ENCODE measurements at regions not wholly inside any gene's neighbourhood (a gene's known extent, or its start where the extent isn't known, plus 50 kb on each side); places are given as distances from the start of the nearest gene placed in this dataset.

DNA sequence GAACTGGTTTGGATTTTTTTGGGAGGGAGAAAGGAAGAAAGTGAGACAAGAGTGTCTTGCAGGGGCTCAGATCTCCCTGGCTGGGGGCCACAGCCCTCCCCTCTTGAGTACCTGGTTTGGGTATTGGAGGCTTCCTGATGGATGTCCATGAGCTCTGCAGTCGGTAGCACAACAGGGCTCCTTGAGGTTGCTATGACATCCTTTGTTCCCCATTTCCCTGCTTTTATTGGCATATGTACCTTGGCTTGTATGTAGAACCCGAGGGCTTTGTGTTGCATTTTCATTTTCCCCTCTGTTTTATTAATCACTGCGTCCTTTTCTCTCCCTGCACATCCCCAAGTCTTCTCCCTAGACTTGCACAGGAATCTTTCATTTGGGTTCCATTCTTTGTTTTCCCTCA is 355.5 kb upstream of the TSHZ2 start (continued):
- TF ChIP-seq, protein P1, sequence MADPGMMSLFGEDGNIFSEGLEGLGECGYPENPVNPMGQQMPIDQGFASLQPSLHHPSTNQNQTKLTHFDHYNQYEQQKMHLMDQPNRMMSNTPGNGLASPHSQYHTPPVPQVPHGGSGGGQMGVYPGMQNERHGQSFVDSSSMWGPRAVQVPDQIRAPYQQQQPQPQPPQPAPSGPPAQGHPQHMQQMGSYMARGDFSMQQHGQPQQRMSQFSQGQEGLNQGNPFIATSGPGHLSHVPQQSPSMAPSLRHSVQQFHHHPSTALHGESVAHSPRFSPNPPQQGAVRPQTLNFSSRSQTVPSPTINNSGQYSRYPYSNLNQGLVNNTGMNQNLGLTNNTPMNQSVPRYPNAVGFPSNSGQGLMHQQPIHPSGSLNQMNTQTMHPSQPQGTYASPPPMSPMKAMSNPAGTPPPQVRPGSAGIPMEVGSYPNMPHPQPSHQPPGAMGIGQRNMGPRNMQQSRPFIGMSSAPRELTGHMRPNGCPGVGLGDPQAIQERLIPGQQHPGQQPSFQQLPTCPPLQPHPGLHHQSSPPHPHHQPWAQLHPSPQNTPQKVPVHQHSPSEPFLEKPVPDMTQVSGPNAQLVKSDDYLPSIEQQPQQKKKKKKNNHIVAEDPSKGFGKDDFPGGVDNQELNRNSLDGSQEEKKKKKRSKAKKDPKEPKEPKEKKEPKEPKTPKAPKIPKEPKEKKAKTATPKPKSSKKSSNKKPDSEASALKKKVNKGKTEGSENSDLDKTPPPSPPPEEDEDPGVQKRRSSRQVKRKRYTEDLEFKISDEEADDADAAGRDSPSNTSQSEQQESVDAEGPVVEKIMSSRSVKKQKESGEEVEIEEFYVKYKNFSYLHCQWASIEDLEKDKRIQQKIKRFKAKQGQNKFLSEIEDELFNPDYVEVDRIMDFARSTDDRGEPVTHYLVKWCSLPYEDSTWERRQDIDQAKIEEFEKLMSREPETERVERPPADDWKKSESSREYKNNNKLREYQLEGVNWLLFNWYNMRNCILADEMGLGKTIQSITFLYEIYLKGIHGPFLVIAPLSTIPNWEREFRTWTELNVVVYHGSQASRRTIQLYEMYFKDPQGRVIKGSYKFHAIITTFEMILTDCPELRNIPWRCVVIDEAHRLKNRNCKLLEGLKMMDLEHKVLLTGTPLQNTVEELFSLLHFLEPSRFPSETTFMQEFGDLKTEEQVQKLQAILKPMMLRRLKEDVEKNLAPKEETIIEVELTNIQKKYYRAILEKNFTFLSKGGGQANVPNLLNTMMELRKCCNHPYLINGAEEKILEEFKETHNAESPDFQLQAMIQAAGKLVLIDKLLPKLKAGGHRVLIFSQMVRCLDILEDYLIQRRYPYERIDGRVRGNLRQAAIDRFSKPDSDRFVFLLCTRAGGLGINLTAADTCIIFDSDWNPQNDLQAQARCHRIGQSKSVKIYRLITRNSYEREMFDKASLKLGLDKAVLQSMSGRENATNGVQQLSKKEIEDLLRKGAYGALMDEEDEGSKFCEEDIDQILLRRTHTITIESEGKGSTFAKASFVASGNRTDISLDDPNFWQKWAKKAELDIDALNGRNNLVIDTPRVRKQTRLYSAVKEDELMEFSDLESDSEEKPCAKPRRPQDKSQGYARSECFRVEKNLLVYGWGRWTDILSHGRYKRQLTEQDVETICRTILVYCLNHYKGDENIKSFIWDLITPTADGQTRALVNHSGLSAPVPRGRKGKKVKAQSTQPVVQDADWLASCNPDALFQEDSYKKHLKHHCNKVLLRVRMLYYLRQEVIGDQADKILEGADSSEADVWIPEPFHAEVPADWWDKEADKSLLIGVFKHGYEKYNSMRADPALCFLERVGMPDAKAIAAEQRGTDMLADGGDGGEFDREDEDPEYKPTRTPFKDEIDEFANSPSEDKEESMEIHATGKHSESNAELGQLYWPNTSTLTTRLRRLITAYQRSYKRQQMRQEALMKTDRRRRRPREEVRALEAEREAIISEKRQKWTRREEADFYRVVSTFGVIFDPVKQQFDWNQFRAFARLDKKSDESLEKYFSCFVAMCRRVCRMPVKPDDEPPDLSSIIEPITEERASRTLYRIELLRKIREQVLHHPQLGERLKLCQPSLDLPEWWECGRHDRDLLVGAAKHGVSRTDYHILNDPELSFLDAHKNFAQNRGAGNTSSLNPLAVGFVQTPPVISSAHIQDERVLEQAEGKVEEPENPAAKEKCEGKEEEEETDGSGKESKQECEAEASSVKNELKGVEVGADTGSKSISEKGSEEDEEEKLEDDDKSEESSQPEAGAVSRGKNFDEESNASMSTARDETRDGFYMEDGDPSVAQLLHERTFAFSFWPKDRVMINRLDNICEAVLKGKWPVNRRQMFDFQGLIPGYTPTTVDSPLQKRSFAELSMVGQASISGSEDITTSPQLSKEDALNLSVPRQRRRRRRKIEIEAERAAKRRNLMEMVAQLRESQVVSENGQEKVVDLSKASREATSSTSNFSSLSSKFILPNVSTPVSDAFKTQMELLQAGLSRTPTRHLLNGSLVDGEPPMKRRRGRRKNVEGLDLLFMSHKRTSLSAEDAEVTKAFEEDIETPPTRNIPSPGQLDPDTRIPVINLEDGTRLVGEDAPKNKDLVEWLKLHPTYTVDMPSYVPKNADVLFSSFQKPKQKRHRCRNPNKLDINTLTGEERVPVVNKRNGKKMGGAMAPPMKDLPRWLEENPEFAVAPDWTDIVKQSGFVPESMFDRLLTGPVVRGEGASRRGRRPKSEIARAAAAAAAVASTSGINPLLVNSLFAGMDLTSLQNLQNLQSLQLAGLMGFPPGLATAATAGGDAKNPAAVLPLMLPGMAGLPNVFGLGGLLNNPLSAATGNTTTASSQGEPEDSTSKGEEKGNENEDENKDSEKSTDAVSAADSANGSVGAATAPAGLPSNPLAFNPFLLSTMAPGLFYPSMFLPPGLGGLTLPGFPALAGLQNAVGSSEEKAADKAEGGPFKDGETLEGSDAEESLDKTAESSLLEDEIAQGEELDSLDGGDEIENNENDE (IDR thresholded peaks at IDR 0.05; ENCODE audit: insufficient replicate concordance, low read length), result no peak
- no peak for TF ChIP-seq HDAC2 (IDR thresholded peaks at IDR 0.05; ENCODE audit: borderline replicate concordance in 1 of 2, low read depth in 2 of 2, low read length in 2 of 2)
- TF ChIP-seq SRF (IDR thresholded peaks at IDR 0.05; ENCODE audit: low read depth, low read length), result no peak
- TF ChIP-seq TAF7 (optimal IDR thresholded peaks at IDR 0.05; ENCODE audit: borderline replicate concordance, low read depth, low read length), result no peak
- TF ChIP-seq KDM4A (IDR thresholded peaks at IDR 0.05; ENCODE audit: low read depth, low read length, severe bottlenecking), result no peak

Data from H1 (cell line).